IMR-90 (cell line): ENCODE measurements at regions not wholly inside any gene's neighbourhood (a gene's known extent, or its start where the extent isn't known, plus 50 kb on each side); places are given as distances from the start of the nearest gene placed in this dataset.

Source experiments
- ATAC-seq: fragments of 200-7000 bp; cut with Tn5 transposase; 2 replicates; pipeline ENCODE4 v1.9.1; 2020; ENCODE audit warnings: low read depth, mild to moderate bottlenecking, moderate library complexity
- BruUV-seq: library from RNA; stranded (reverse); fragments of 400-500 nt; replicated peaks from 2 replicates; lab custom pipeline; 2021; lab: Mats Ljungman, UMichigan
- CTCF ChIA-PET: fragments of 300-600 bp; formaldehyde crosslinking; extraction: SDS; loops from one replicate; lab custom pipeline; 2021; ENCODE audit warnings: antibody characterized with exemption; lab: Yijun Ruan, JAX
- POLR2A ChIA-PET: fragments of 300-600 bp; sonication (Branson Sonifier 250); formaldehyde crosslinking; loops from one replicate; lab custom pipeline; 2022; ENCODE audit warnings: antibody characterized with exemption; ENCODE audit not compliant: unreplicated experiment; lab: Charles Lee
- DNase-seq: peaks from one replicate; pipeline ENCODE4 v3.0.0; 2013
- H2AFZ ChIP-seq: replicated peaks from 2 replicates; pipeline ENCODE3; 2013; ENCODE audit warnings: low read length, mild to moderate bottlenecking; ENCODE audit not compliant: poor library complexity
- H2AK5ac ChIP-seq: 2 replicates; pipeline ENCODE4 v1.6.1; 2013; ENCODE audit warnings: low read depth, low read length, inconsistent platforms
- H2AK9ac ChIP-seq: replicated peaks from 2 replicates; pipeline ENCODE3; 2013; ENCODE audit warnings: mild to moderate bottlenecking, low read depth, low read length, moderate library complexity; ENCODE audit not compliant: poor library complexity
- H2BK120ac ChIP-seq: 2 replicates; pipeline ENCODE4 v1.6.1; 2013; ENCODE audit warnings: low read depth, low read length, inconsistent platforms
- H2BK15ac ChIP-seq: 3 replicates; pipeline ENCODE4 v1.6.1; 2013; ENCODE audit warnings: low read depth, low read length, inconsistent platforms
- H2BK20ac ChIP-seq: 2 replicates; pipeline ENCODE4 v1.6.1; 2013; ENCODE audit warnings: low read depth, mild to moderate bottlenecking, inconsistent platforms, low read length, moderate library complexity
- H2BK5ac ChIP-seq: 2 replicates; pipeline ENCODE4 v1.6.1; 2013; ENCODE audit warnings: mild to moderate bottlenecking, low read depth, low read length, inconsistent platforms; ENCODE audit not compliant: poor library complexity, severe bottlenecking
- H3K14ac ChIP-seq: replicated peaks from 2 replicates; pipeline ENCODE4 v1.6.1; 2013; ENCODE audit warnings: low read depth, low read length, inconsistent platforms
- H3K18ac ChIP-seq: 2 replicates; pipeline ENCODE4 v1.6.1; 2013; ENCODE audit warnings: low read depth, low read length, control low read depth
- H3K23ac ChIP-seq: 2 replicates; pipeline ENCODE4 v1.6.1; 2013; ENCODE audit warnings: low read depth, low read length, inconsistent platforms
- H3K27ac ChIP-seq: 2 replicates; pipeline ENCODE4 v1.5.1; 2013; ENCODE audit warnings: mild to moderate bottlenecking, control low read depth, low read length; ENCODE audit not compliant: insufficient read depth
- H3K27me3 ChIP-seq: 2 replicates; pipeline ENCODE4 v1.6.1; 2013; ENCODE audit warnings: low read length; ENCODE audit not compliant: control insufficient read depth, insufficient read depth
- H3K36me3 ChIP-seq: 2 replicates; pipeline ENCODE4 v1.6.1; 2013; ENCODE audit warnings: low read length, mixed read lengths; ENCODE audit not compliant: control insufficient read depth, insufficient read depth
- H3K4ac ChIP-seq: 2 replicates; pipeline ENCODE4 v1.6.1; 2013; ENCODE audit warnings: low read depth, low read length, inconsistent platforms
- H3K4me1 ChIP-seq: 2 replicates; pipeline ENCODE4 v1.6.1; 2013; ENCODE audit warnings: low read length, mixed read lengths; ENCODE audit not compliant: control insufficient read depth, insufficient read depth
- H3K4me2 ChIP-seq: 2 replicates; pipeline ENCODE4 v1.6.1; 2013; ENCODE audit warnings: low read depth, mild to moderate bottlenecking, control low read depth, low read length, moderate library complexity
- H3K4me3 ChIP-seq: 2 replicates; pipeline ENCODE4 v1.5.1; 2013; ENCODE audit warnings: low read depth, mild to moderate bottlenecking, control low read depth, low read length, moderate library complexity; ENCODE audit not compliant: insufficient read depth
- H3K56ac ChIP-seq: 2 replicates; pipeline ENCODE4 v1.6.1; 2013; ENCODE audit warnings: low read length, inconsistent platforms; ENCODE audit not compliant: insufficient read depth; ENCODE audit errors: extremely low read depth
- H3K79me1 ChIP-seq, 2 experiments: 2 replicates each; pipeline ENCODE4 v1.6.1; 2013; ENCODE audit warnings: low read length in 2 of 2, inconsistent platforms in 1 of 2, low read depth in 1 of 2
- H3K9ac ChIP-seq: 2 replicates; pipeline ENCODE4 v1.6.1; 2013; ENCODE audit warnings: low read depth, low read length, control low read depth
- H3K9me1 ChIP-seq: 2 replicates; pipeline ENCODE4 v1.6.1; 2013; ENCODE audit warnings: low read length, inconsistent platforms; ENCODE audit not compliant: insufficient read depth
- H3K9me3 ChIP-seq: 2 replicates; pipeline ENCODE4 v1.6.1; 2013; ENCODE audit warnings: low read length; ENCODE audit not compliant: control insufficient read depth, insufficient read depth
- H4K20me1 ChIP-seq: 2 replicates; pipeline ENCODE4 v1.6.1; 2013; ENCODE audit warnings: low read length, inconsistent platforms; ENCODE audit not compliant: insufficient read depth
- H4K5ac ChIP-seq: 2 replicates; pipeline ENCODE4 v1.6.1; 2013; ENCODE audit warnings: mild to moderate bottlenecking, low read depth, low read length, control low read depth
- H4K8ac ChIP-seq, 2 experiments: 2 replicates each; pipeline ENCODE4 v1.6.1; 2013; ENCODE audit warnings: low read depth in 2 of 2, low read length in 2 of 2, control low read depth in 1 of 2, inconsistent platforms in 1 of 2
- H4K91ac ChIP-seq: 2 replicates; pipeline ENCODE4 v1.6.1; 2013; ENCODE audit warnings: low read depth, low read length, inconsistent platforms; ENCODE audit not compliant: insufficient read depth
- BHLHE40 ChIP-seq: fragments of 150-350 bp; IDR thresholded peaks from 2 replicates; pipeline ENCODE4 v1.6.1; 2016; ENCODE audit warnings: mild to moderate bottlenecking, low read depth, low read length
- CEBPB ChIP-seq: IDR thresholded peaks from 2 replicates; pipeline ENCODE4 v1.6.1; 2012; ENCODE audit warnings: low read depth, low read length, improper control_type of control experiment
- CHD1 ChIP-seq: IDR thresholded peaks from 2 replicates; pipeline ENCODE4 v1.6.1; 2012; ENCODE audit warnings: low read depth, low read length, improper control_type of control experiment
- ELK1 ChIP-seq: fragments of 150-350 bp; IDR thresholded peaks from 2 replicates; pipeline ENCODE4 v1.6.1; 2016; ENCODE audit warnings: low read depth, mild to moderate bottlenecking, low read length, moderate library complexity, borderline replicate concordance
- FOS ChIP-seq: fragments of 150-350 bp; IDR thresholded peaks from 2 replicates; pipeline ENCODE4 v1.6.1; 2016; ENCODE audit warnings: low read depth, low read length
- MAFK ChIP-seq: IDR thresholded peaks from 2 replicates; pipeline ENCODE4 v1.6.1; 2012; ENCODE audit warnings: low read depth, low read length, improper control_type of control experiment
- MAZ ChIP-seq: IDR thresholded peaks from 2 replicates; pipeline ENCODE4 v1.6.1; 2012; ENCODE audit warnings: low read depth, mild to moderate bottlenecking, low read length, improper control_type of control experiment, moderate library complexity, borderline replicate concordance
- MXI1 ChIP-seq: IDR thresholded peaks from 2 replicates; pipeline ENCODE4 v1.6.1; 2012; ENCODE audit warnings: low read depth, mild to moderate bottlenecking, low read length, moderate library complexity, borderline replicate concordance
- NFE2L2 ChIP-seq: fragments of 150-350 bp; IDR thresholded peaks from 2 replicates; pipeline ENCODE4 v1.6.1; 2016; ENCODE audit warnings: low read depth, mild to moderate bottlenecking, low read length
- POLR2A ChIP-seq: IDR thresholded peaks from 2 replicates; pipeline ENCODE4 v1.6.1; 2012; ENCODE audit warnings: mild to moderate bottlenecking, low read depth, low read length
- RAD21 ChIP-seq: IDR thresholded peaks from 2 replicates; pipeline ENCODE4 v1.6.1; 2012; ENCODE audit warnings: low read length, improper control_type of control experiment
- RCOR1 ChIP-seq: IDR thresholded peaks from 2 replicates; pipeline ENCODE4 v1.6.1; 2012; ENCODE audit warnings: mild to moderate bottlenecking, low read length, improper control_type of control experiment; ENCODE audit not compliant: insufficient replicate concordance
- RFX5 ChIP-seq: IDR thresholded peaks from 2 replicates; pipeline ENCODE4 v1.8.0; 2012; ENCODE audit warnings: low read depth, mild to moderate bottlenecking, low read length, moderate library complexity
- SMC3 ChIP-seq: fragments of 150-350 bp; IDR thresholded peaks from 2 replicates; pipeline ENCODE4 v1.6.1; 2016; ENCODE audit warnings: low read depth, mild to moderate bottlenecking, antibody characterized with exemption, low read length, moderate library complexity
- USF2 ChIP-seq: fragments of 150-350 bp; IDR thresholded peaks from 2 replicates; pipeline ENCODE4 v1.6.1; 2017; ENCODE audit warnings: mild to moderate bottlenecking, antibody characterized with exemption, low read length, low read depth
- WGBS, 2 experiments: methylation state at CpG; one replicate each; pipeline versions ENCODE4 v1.1.5 to v1.1.7; 2013; ENCODE audit warnings: missing lambda C conversion rate in 2 of 2; ENCODE audit not compliant: insufficient read length in 1 of 2; ENCODE audit errors: extremely low coverage in 2 of 2; 5-methylcytosine and 5-hydroxymethylcytosine counted together
- dilution Hi-C: fragments of 300-500 bp; cut with HindIII; formaldehyde crosslinking; loops from one replicate; pipeline ENCODE4 v1.14.3; 2018; ENCODE audit warnings: low sequenced_read_pairs; ENCODE audit not compliant: unreplicated experiment
- in situ Hi-C: fragments of 300-500 bp; cut with MboI; formaldehyde crosslinking; loops from 3 replicates; pipeline ENCODE4 v1.14.3; 2019; ENCODE audit warnings: low sequenced_read_pairs, inconsistent platforms, mixed read lengths
- intact Hi-C: fragments of 100-400 bp; cut with micrococcal nuclease; formaldehyde crosslinking; loops from 2 replicates; pipeline ENCODE4 v1.10.0; 2022
- TF ChIP-seq, protein P1 (sequence below): conservative IDR thresholded peaks from 2 replicates; pipeline ENCODE4 v1.5.1; 2012; ENCODE audit warnings: mild to moderate bottlenecking, low read depth, low read length, improper control_type of control experiment

- Histone ChIP-seq H3K4me1 (peaks cover 11% of the 10 kb centered on the region), H2BK15ac (peak overlapping the region; percentile 13; the same call in 1 of the 3 replicates), H2BK5ac (no peak overlapping the region), H2AK5ac (no peak overlapping the region), H2AFZ (no peak overlapping the region), H3K36me3 (no peaks in the 10 kb centered on the region), H2BK20ac (no peak overlapping the region; the same call in 1 of the 2 replicates), H3K18ac (no peak overlapping the region), H3K27me3 (no peaks in the 10 kb centered on the region), H3K56ac (no peak overlapping the region), H4K8ac (no peak overlapping the region), H3K4me3 (no peak overlapping the region), H3K4me2 (no peak overlapping the region), H2BK120ac (peak overlapping the region; percentile 57), H3K9ac (no peak overlapping the region), H3K4ac (0 out of 2 replicates have a peak overlapping the region, but pooled peaks have one; percentile 43), H3K9me1 (peaks cover 8% of the 10 kb centered on the region), H4K20me1 (no peaks in the 10 kb centered on the region), H2AK9ac (no peak overlapping the region), H3K23ac (no peak overlapping the region), H3K79me1 (no peaks in the 10 kb centered on the region; a peak in 1 of 4 replicates), H3K27ac (no peak overlapping the region), H3K14ac (no peak overlapping the region), H3K9me3 (no peaks in the 10 kb centered on the region), H4K5ac (no peak overlapping the region), H4K91ac (no peak overlapping the region)
- no peak for DNase-seq
- ChIA-PET CTCF (no interaction called here), POLR2A (no interaction called here)
- BruUV-seq, result no TSS peak
- dilution Hi-C loops (no loop called here), in situ Hi-C loops (no loop called here), intact Hi-C loops (no loop called here)
- WGBS, 2 experiments, result no CpG with 5 or more reads among the region's 4 CpGs
- TF ChIP-seq SMC3, result no peak
- no peak for TF ChIP-seq MAFK
- no peak for TF ChIP-seq RAD21
- TF ChIP-seq CHD1, result no peak
- no peak for TF ChIP-seq USF2
- no peak for TF ChIP-seq NFE2L2
- no peak for TF ChIP-seq POLR2A
- no peak for TF ChIP-seq FOS
- TF ChIP-seq RFX5, result no peak
- TF ChIP-seq CEBPB, result no peak
- TF ChIP-seq, protein P1, sequence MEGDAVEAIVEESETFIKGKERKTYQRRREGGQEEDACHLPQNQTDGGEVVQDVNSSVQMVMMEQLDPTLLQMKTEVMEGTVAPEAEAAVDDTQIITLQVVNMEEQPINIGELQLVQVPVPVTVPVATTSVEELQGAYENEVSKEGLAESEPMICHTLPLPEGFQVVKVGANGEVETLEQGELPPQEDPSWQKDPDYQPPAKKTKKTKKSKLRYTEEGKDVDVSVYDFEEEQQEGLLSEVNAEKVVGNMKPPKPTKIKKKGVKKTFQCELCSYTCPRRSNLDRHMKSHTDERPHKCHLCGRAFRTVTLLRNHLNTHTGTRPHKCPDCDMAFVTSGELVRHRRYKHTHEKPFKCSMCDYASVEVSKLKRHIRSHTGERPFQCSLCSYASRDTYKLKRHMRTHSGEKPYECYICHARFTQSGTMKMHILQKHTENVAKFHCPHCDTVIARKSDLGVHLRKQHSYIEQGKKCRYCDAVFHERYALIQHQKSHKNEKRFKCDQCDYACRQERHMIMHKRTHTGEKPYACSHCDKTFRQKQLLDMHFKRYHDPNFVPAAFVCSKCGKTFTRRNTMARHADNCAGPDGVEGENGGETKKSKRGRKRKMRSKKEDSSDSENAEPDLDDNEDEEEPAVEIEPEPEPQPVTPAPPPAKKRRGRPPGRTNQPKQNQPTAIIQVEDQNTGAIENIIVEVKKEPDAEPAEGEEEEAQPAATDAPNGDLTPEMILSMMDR, result no peak
- no peak for TF ChIP-seq MAZ
- TF ChIP-seq RCOR1, result no peak
- TF ChIP-seq MXI1, result no peak
- no peak for TF ChIP-seq ELK1
- no peak for TF ChIP-seq BHLHE40
- ATAC-seq, result no peak
Measured at GRCh38 chr7:131233193-131233592, 94.5 kb upstream of the MKLN1 start.
